ENCODE measurements at regions not wholly inside any gene's neighbourhood (a gene's known extent, or its start where the extent isn't known, plus 50 kb on each side); places are given as distances from the start of the nearest gene placed in this dataset.
"Not testable (repeated sequence)": the region's sequence is repeated elsewhere in the genome, so short reads cannot be mapped to it uniquely, and the experiment has no call there.

DNA sequence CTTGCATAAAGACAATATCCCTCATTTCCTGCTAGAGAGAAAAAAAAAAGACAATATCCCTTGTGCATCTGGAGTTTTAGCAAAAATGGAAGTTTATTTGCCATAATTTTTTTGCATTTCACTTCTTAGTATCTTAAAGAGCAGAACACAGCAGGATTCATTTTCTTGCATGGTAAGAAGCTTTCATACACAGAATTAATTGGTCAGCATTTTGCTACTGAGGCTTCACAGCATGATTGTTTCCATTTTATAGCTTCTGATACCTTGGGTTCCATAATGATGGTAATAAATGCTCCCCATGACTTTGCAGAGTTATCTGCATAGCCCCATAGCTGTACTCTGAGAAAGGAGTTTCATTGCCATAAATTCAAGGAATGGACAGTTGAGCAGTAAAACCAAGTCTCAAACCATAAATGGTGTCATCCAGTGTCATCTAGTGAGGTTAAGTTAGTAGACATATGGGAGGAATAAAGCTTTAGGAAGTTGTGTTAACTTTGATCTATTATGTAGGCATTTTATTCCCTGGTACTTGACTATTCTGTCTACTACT is 88.8 kb upstream of the PLD5 start:
- DNase-seq: no peak

DNA sequence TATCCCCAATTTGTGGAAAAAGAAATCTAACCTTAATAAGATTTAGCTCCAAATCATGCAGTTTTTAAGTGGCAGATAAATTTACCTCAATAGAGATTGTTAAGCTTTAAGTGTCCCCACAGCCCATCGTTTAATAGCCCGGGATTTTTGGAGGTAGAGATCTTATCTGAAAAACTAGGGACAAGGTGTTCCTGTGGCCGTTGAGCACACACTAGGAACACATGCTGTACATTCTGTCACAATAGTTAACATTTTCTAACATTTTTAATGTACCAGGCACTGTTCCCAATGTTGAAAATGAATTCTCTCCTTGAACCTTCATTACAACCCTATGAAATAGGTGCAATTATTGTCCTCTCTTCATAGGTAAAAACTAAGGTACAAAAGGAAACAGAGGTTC is 85.7 kb upstream of the PLD5 start:
- DNase-seq: no peak

GRCh38 chr1:242605521-242605920 is 81.0 kb upstream of the PLD5 start:
- no peak for DNase-seq

DNA sequence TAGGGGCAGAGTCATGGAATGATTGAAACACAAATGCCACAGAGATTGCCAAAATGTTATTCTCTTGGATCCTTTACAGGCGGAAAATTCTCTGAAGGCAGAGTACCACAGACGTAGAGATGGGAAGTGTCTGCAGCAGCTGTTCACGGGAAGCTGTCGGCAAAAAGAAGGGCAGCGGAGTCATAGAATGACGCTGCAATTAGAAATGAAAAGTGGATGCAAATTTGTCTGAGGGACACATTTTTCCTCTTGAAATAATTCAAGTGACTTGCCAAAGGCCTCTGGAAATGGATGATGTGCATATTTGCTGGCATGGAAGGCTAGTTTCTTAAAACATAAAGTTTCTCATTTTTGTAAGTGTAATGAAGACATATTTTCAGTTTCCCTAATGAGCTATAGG is 77.5 kb upstream of the PLD5 start:
- DNase-seq: no peak

DNA sequence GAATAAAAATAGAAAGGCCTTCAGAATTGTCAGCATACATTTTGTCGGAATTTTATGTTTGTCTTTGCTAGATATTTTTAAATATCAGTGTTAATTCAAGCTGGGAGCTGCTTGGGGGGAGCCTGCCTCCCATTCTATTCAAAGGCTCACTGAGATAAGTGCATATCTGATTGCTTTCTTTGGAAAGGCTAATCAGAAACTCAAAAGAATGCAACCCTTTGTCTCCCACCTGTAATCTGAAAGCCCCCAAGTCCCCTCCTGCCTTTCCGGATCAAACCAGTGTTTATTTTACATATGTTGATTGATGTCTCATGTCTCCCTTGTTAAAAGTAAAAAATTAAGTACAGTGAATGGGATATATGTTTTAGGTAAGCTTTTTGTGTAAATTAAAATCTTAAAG is 69.3 kb upstream of the PLD5 start:
- DNase-seq: not testable (repeated sequence)

DNA sequence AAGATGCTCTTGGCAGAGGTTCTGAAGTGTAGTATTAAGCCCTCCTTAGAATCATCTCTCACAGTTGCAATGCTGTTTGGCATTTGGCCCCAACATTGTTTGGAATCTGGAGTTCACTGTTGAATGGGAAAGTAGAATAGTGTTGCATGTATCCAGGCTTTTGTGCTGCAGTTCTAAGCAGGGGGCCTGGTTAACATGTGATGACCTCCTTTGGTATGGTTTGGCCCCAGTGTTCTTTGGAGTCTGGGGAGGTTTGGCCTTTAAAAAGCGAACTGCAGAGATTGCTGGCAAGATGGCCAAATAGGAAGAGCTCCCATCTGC is 61.8 kb upstream of the PLD5 start:
- DNase-seq: no peak

DNA sequence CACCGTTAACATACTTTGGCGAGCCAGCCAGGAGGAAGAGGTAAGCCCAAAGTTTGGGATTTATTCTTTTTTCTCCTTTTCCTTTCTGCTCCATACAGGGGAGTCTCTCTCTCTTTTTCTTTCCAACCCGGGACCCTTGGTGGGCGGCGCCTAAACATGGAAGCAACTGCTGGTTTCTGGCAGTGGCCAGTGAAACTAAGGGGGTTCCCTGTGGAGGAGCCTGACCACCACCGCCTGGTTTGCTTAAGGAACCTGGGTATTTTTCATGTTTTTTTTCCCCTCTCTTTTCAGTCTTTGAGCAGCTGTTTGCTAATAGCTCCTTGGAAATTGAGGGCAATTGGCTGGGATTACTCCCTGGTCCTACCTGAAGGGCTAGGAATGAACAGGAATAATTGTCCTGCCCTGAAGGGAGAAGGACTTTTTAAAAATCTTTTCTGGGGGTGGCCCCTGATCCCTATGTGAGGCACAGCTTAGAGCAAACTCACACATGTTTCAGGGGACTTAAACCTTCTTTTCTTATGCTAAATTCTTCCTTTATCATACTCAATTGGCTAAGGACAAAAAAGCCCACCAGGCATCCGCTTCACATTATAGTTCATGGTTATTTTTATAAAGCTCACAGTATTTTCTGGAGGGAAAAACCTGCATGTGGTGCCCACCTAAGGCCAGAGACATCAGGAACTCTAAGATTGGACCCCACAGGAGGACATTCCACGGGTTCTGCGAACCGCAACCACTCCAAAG is 61.3 kb upstream of the PLD5 start:
- DNase-seq: no peak

GRCh38 chr1:242582669-242583068 is 58.2 kb upstream of the PLD5 start:
- no peak for DNase-seq

- no peak for DNase-seq
These were observed 55.2 kb upstream of the PLD5 start for GRCh38 chr1:242579528-242580235.
